Mucosa of descending colon (tissue), 3 donors: ENCODE measurements at regions not wholly inside any gene's neighbourhood (a gene's known extent, or its start where the extent isn't known, plus 50 kb on each side); places are given as distances from the start of the nearest gene placed in this dataset.
"Not testable (repeated sequence)": the region's sequence is repeated elsewhere in the genome, so short reads cannot be mapped to it uniquely, and the experiment has no call there.

Experiments used
- ATAC-seq: fragments of 200-7000 bp; cut with Tn5 transposase; one replicate; pipeline ENCODE4 v1.9.1; 2020; ENCODE audit warnings: mild to moderate bottlenecking, moderate library complexity
- DNase-seq, 3 donors: peaks; one replicate each; pipeline ENCODE4 v3.0.0-alpha.2; 2020
- H3K36me3 ChIP-seq: fragments of 200-600 bp; one replicate; pipeline ENCODE4 v1.8.0; 2021; ENCODE audit warnings: low read depth, mild to moderate bottlenecking
- H3K4me1 ChIP-seq: fragments of 200-600 bp; one replicate; pipeline ENCODE4 v1.8.0; 2021; ENCODE audit warnings: low read depth, mild to moderate bottlenecking
- H3K4me3 ChIP-seq: fragments of 200-600 bp; one replicate; pipeline ENCODE4 v1.8.0; 2021; ENCODE audit warnings: mild to moderate bottlenecking
- H3K9me3 ChIP-seq: fragments of 200-600 bp; one replicate; pipeline ENCODE4 v1.8.0; 2021; ENCODE audit warnings: mild to moderate bottlenecking
- intact Hi-C, 2 donors: fragments of 100-400 bp; cut with DNase I in 1 of 2; cut with micrococcal nuclease in 1 of 2; formaldehyde crosslinking; loops; one replicate each; pipeline versions ENCODE4 v1.11.0 to v1.11.1; 2022; cut with DNase I, micrococcal nuclease
- TF ChIP-seq, protein P1 (sequence below): fragments of 200-600 bp; IDR thresholded peaks from one replicate; pipeline ENCODE4 v1.8.0; 2022; ENCODE audit warnings: antibody characterized with exemption, mild to moderate bottlenecking
- donor health status: DM: no; HTN: no; CAD: no; lungs with moderate emphysema.
- donor health status: DM: no; HTN: no; CAD: no.
- donor health status: DM: no; HTN: yes; CAD: no.

GRCh38 chr2:94576486-94576885, 294.7 kb upstream of the TEKT4 start:
- H3K36me3 ChIP-seq, intact Hi-C loops, H3K4me1 ChIP-seq, DNase-seq, ATAC-seq, H3K4me3 ChIP-seq, H3K9me3 ChIP-seq: not testable (repeated sequence)

DNA sequence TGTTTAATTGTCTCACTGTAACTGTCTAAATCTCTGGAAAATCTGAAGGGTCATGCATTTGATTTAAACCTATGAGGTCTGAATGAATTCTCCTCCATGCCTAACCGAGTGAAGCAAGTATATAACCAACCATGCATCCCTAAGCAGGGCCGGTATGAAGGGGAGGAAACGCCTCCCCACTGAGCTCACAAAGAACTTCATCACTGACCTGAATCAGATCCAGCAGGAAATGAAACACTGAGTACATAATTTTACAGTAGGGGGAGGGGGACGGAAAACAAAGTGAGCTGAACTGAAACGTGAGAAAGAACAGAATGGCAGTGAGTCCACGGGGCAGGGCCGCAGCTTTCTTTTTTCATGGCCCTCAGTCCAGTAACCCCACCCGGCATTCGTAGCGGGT, 294.1 kb upstream of the TEKT4 start:
- DNase-seq, result peak in 1 of 3 donors; percentile 33
- H3K9me3 ChIP-seq, ATAC-seq, intact Hi-C loops, H3K4me1 ChIP-seq, H3K4me3 ChIP-seq, H3K36me3 ChIP-seq: not testable (repeated sequence)

- ATAC-seq, H3K4me1 ChIP-seq, H3K9me3 ChIP-seq, H3K36me3 ChIP-seq, DNase-seq, H3K4me3 ChIP-seq, intact Hi-C loops: not testable (repeated sequence)
Measured at GRCh38 chr2:94579221-94579620, 292.0 kb upstream of the TEKT4 start.

- H3K4me1 ChIP-seq, DNase-seq, ATAC-seq, intact Hi-C loops, H3K9me3 ChIP-seq, H3K4me3 ChIP-seq, H3K36me3 ChIP-seq: not testable (repeated sequence)
Measured at GRCh38 chr2:94583081-94583723, 288.0 kb upstream of the TEKT4 start.

- H3K36me3 ChIP-seq, intact Hi-C loops, H3K4me1 ChIP-seq, H3K9me3 ChIP-seq, ATAC-seq, DNase-seq, H3K4me3 ChIP-seq: not testable (repeated sequence)
Measured at GRCh38 chr2:94584569-94584968, 286.7 kb upstream of the TEKT4 start.

DNA sequence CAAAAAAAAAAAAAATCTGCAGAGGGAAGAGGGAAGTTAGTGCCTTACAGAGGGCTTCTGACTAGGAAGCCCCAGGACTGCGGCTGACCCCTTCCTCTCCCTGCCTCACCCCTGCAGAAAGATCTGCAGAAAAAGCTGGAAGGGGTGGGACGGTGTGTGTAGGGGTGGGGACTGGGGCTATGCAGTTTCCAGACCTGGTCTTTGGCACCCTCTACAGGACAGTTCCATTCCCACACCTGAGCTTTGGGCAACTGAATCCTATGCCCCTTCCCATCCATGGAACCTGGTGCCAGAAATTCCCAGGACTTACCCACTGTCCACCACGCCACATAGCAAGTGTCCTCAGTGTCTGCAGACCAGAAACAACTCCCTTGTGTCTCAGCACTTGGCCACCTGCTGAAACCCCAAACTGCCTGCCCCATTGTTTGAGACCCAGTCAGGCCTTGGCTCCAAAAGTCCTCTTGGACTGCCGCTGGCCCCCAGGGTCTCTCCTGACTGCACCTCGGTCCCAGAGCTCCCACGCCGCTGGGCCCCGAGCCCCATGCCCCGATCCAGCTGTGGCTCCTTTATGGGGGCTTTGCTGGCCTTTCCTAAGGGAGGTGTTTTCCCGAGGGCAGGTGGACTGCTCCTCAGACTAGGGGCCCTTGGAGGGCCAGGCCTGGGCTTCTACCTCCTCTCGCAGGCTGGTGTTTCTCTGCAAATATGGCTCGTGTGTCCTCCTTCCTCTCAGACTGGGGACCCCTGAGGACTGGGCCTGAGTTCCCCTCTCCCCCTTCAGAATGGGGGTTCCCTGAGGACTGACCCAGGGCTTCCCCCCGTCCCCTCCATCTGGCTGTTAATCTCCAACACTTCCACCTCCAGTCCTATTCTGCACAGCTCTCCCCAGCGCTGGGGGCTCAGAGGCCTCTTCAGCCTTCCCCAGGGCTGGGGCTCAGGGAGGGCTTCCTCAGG, 284.9 kb upstream of the TEKT4 start:
- H3K4me3 ChIP-seq, intact Hi-C loops, H3K9me3 ChIP-seq, H3K4me1 ChIP-seq, ATAC-seq, H3K36me3 ChIP-seq: not testable (repeated sequence)
- DNase-seq, result peak in 2 of 3 donors; percentile 31 to 58
- TF ChIP-seq, protein P1, sequence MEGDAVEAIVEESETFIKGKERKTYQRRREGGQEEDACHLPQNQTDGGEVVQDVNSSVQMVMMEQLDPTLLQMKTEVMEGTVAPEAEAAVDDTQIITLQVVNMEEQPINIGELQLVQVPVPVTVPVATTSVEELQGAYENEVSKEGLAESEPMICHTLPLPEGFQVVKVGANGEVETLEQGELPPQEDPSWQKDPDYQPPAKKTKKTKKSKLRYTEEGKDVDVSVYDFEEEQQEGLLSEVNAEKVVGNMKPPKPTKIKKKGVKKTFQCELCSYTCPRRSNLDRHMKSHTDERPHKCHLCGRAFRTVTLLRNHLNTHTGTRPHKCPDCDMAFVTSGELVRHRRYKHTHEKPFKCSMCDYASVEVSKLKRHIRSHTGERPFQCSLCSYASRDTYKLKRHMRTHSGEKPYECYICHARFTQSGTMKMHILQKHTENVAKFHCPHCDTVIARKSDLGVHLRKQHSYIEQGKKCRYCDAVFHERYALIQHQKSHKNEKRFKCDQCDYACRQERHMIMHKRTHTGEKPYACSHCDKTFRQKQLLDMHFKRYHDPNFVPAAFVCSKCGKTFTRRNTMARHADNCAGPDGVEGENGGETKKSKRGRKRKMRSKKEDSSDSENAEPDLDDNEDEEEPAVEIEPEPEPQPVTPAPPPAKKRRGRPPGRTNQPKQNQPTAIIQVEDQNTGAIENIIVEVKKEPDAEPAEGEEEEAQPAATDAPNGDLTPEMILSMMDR, result peak; percentile 47

DNA sequence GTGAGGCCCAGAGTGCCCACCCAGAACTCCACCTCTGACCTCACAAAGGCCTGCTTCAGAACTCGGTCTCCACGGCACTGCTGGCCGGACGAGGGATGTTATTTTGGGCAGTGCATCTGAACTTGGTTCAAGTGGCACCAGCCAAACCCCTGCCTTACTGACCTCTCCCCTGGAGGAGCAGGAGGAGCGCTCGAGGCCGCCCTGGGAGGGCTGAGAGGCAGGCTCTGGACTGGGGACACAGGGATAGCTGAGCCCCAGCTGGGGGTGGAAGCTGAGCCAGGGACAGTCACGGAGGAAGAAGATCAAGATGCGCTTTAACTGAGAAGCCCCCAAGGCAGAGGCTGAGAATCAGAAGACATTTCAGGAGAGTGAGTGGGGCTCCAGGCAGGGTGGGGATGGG, 284.2 kb upstream of the TEKT4 start:
- H3K36me3 ChIP-seq, H3K9me3 ChIP-seq, intact Hi-C loops, DNase-seq, H3K4me1 ChIP-seq, ATAC-seq, H3K4me3 ChIP-seq: not testable (repeated sequence)

- H3K4me1 ChIP-seq, ATAC-seq, intact Hi-C loops, DNase-seq, H3K4me3 ChIP-seq, H3K36me3 ChIP-seq, H3K9me3 ChIP-seq: not testable (repeated sequence)
Measured at GRCh38 chr2:94594019-94594836, 277.0 kb upstream of the TEKT4 start.

GRCh38 chr2:94595956-94596355, 275.3 kb upstream of the TEKT4 start:
- DNase-seq, H3K4me3 ChIP-seq, ATAC-seq, H3K36me3 ChIP-seq, H3K4me1 ChIP-seq, intact Hi-C loops, H3K9me3 ChIP-seq: not testable (repeated sequence)

GRCh38 chr2:94598075-94598713, 273.0 kb upstream of the TEKT4 start:
- H3K4me1 ChIP-seq, H3K36me3 ChIP-seq, DNase-seq, H3K9me3 ChIP-seq, ATAC-seq, intact Hi-C loops, H3K4me3 ChIP-seq: not testable (repeated sequence)

DNA sequence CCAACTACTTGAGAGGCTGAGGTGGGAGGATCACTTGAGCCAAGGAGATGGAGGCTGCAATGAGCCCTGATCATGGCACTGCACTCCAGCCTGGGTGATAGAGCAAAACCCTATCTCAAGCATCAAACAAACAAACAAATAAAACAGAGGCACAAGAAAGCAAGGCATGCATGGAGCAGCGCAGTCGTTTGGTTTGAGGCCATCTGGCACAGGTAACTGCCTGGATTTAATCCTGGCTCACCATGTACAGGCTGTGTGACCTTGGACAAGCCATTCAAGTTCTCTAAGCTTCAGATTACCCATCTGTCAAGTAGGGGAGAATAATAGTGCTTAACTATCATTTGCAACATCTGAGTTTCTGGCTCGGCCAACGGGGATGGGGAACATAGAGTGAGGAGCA, 270.3 kb upstream of the TEKT4 start:
- H3K4me1 ChIP-seq, intact Hi-C loops, H3K9me3 ChIP-seq, DNase-seq, H3K36me3 ChIP-seq, ATAC-seq, H3K4me3 ChIP-seq: not testable (repeated sequence)
